AG04449 (cell line): ENCODE measurements at regions not wholly inside any gene's neighbourhood (a gene's known extent, or its start where the extent isn't known, plus 50 kb on each side); places are given as distances from the start of the nearest gene placed in this dataset.

Experiments used
- CTCF ChIA-PET: fragments of 350-600 bp; formaldehyde crosslinking; extraction: SDS; loops from one replicate; lab custom pipeline; 2021; ENCODE audit warnings: antibody characterized with exemption; lab: Yijun Ruan, JAX
- POLR2A ChIA-PET: fragments of 400-600, 350-600 bp; formaldehyde crosslinking; extraction: SDS; loops from one replicate; lab custom pipeline; 2020; ENCODE audit warnings: antibody characterized with exemption, inconsistent platforms; lab: Yijun Ruan, JAX
- DNase-seq: peaks from one replicate; pipeline ENCODE4 v3.0.0-alpha.2; 2010; ENCODE audit warnings: low read depth, low spot score
- H3K4me3 ChIP-seq: 2 replicates; pipeline ENCODE4 v1.5.1; 2011; ENCODE audit warnings: low read depth, mild to moderate bottlenecking, control low read depth, low read length
- TF ChIP-seq, protein P1 (sequence below): IDR thresholded peaks from one replicate; pipeline ENCODE4 v1.5.1; 2011; ENCODE audit warnings: mild to moderate bottlenecking, moderate library complexity, low read length, control low read depth, inconsistent platforms; ENCODE audit not compliant: insufficient read depth; ENCODE audit errors: missing control alignments

GRCh38 chr22:48677168-48677520 lies 1150.5 kb downstream of the BRD1 start:
- no peak for DNase-seq
- ChIA-PET CTCF (no interaction called here), POLR2A (no interaction called here)
- no peak overlapping the region for H3K4me3 ChIP-seq
- TF ChIP-seq, protein P1, sequence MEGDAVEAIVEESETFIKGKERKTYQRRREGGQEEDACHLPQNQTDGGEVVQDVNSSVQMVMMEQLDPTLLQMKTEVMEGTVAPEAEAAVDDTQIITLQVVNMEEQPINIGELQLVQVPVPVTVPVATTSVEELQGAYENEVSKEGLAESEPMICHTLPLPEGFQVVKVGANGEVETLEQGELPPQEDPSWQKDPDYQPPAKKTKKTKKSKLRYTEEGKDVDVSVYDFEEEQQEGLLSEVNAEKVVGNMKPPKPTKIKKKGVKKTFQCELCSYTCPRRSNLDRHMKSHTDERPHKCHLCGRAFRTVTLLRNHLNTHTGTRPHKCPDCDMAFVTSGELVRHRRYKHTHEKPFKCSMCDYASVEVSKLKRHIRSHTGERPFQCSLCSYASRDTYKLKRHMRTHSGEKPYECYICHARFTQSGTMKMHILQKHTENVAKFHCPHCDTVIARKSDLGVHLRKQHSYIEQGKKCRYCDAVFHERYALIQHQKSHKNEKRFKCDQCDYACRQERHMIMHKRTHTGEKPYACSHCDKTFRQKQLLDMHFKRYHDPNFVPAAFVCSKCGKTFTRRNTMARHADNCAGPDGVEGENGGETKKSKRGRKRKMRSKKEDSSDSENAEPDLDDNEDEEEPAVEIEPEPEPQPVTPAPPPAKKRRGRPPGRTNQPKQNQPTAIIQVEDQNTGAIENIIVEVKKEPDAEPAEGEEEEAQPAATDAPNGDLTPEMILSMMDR = no peak

DNA sequence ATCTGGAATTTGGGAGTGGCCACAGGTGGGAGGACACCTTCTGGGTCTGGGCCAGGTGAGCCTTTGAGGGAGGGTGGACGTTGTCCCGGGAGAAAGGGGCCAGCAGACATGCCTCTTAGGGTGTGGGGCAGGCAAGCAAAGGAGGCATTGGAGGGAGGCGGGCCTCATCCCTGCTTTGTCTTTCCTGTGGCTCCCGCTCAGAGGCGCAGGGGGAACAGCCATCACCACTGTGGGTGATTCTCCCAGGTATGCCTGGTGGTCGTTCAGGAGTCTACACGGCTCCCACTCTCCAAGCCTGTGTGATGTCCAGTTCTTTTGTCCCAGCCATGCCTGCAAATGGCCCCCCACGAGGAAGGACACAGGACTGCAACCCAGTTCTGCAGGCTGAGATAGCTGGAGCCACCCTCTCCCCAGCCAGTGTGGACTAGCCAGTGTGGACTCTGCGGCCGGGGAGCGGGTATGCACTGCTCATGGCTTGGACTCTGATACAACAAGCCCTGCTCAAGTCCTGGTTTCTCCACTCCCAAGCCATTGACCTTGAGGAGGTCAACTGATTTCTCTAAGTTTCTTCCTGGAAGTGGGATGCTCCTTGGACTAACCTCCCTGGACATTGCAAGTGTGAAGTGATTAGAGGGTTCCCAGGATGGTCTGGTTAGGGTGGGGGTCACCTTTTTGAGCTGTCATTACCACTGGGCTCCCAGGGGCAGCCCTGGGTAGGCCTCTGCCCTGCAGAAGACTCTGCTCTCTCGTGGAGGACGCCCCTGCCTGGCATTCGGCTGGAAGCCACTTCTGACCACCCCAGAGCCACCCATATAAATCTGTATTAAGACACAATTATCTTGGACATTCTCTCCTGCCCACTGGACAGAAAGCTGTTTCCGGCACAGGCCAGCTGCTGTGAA lies 1151.2 kb downstream of the BRD1 start:
- TF ChIP-seq, protein P1 = no peak
- ChIA-PET POLR2A (no interaction called here), CTCF (no interaction called here)
- DNase-seq = no peak
- H3K4me3 ChIP-seq = no peak overlapping the region

- no peak overlapping the region for H3K4me3 ChIP-seq
- TF ChIP-seq, protein P1 = no peak
- no peak for DNase-seq
- ChIA-PET POLR2A (no interaction called here), CTCF (no interaction called here)
These were observed 1151.9 kb downstream of the BRD1 start for GRCh38 chr22:48675830-48676145.

GRCh38 chr22:48675141-48675829 lies 1152.4 kb downstream of the BRD1 start:
- TF ChIP-seq, protein P1 = no peak
- POLR2A ChIA-PET = no interaction called here
- H3K4me3 ChIP-seq = no peak overlapping the region
- CTCF ChIA-PET = no interaction called here
- DNase-seq = no peak

GRCh38 chr22:48673806-48674500 lies 1153.7 kb downstream of the BRD1 start:
- POLR2A ChIA-PET = no interaction called here
- CTCF ChIA-PET = no interaction called here
- no peak for DNase-seq
- TF ChIP-seq, protein P1 = no peak
- H3K4me3 ChIP-seq = no peak overlapping the region

DNA sequence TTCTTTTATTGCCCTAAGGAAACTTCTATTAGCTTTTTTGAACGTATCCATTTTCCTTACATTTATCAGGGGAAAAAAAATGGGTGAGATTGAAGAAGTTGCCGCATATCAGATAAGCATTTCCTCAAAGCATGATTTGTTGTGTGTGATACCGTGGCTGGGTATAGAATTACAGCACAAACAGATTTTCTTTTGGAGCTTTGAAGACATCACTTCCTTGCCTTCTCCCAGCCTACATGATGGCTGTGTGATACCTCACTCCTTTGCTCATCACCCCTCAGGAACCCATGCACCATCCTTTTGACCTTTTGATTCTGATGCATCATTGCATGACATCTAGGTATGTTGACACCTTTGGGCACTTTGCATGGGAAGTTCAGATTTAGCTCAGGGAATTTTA lies 1155.3 kb downstream of the BRD1 start:
- no peak for DNase-seq
- CTCF ChIA-PET = no interaction called here
- H3K4me3 ChIP-seq = no peak overlapping the region
- TF ChIP-seq, protein P1 = no peak
- POLR2A ChIA-PET = no interaction called here
